HEK293 (cell line): ENCODE measurements at regions not wholly inside any gene's neighbourhood (a gene's known extent, or its start where the extent isn't known, plus 50 kb on each side); places are given as distances from the start of the nearest gene placed in this dataset.

ENCODE experiments used
- CTCF ChIA-PET: fragments of 350-600 bp; formaldehyde crosslinking; extraction: SDS; loops from one replicate; lab custom pipeline; 2021; ENCODE audit warnings: antibody characterized with exemption; lab: Yijun Ruan, JAX
- POLR2A ChIA-PET: fragments of 300-600 bp; formaldehyde crosslinking; extraction: SDS; loops from one replicate; lab custom pipeline; 2020; ENCODE audit warnings: antibody characterized with exemption, inconsistent platforms; lab: Yijun Ruan, JAX
- H3K27ac ChIP-seq: fragments of 200-500 bp; sonication (Bioruptor generic); 2 replicates; pipeline ENCODE4 v1.5.1; 2014; ENCODE audit warnings: low read depth, low read length, control low read depth, inconsistent platforms; ENCODE audit errors: extremely low read depth
- H3K36me3 ChIP-seq, 2 experiments: fragments of 200-500 bp in 1 of 2; sonication (Bioruptor generic) in 1 of 2; 1 replicate in 1 of 2; 2 replicates in 1 of 2; pipeline ENCODE4 v1.5.1; 2014 to 2017; ENCODE audit warnings: inconsistent platforms in 2 of 2, low read length in 2 of 2; ENCODE audit not compliant: control insufficient read depth in 2 of 2, insufficient read depth in 1 of 2
- H3K4me1 ChIP-seq: fragments of 200-500 bp; sonication (Bioruptor generic); 2 replicates; pipeline ENCODE4 v1.5.1; 2014; ENCODE audit warnings: mild to moderate bottlenecking, low read length, inconsistent platforms; ENCODE audit not compliant: control insufficient read depth, insufficient read depth
- H3K4me3 ChIP-seq: 2 replicates; pipeline ENCODE4 v1.5.1; 2011; ENCODE audit warnings: low read depth, mild to moderate bottlenecking, control low read depth, low read length, moderate library complexity
- H3K9me3 ChIP-seq: fragments of 200-500 bp; sonication (Bioruptor generic); 2 replicates; pipeline ENCODE4 v1.5.1; 2014; ENCODE audit warnings: low read depth, low read length, inconsistent platforms; ENCODE audit not compliant: control insufficient read depth, insufficient read depth
- BCL11A ChIP-seq: fragments of 450-650 bp; formaldehyde crosslinking; IDR thresholded peaks from 2 replicates; pipeline ENCODE4 v1.5.1; 2016; ENCODE audit warnings: low read depth, missing biosample characterization, missing genetic modification characterization
- INSM2 ChIP-seq: fragments of 450-650 bp; formaldehyde crosslinking; IDR thresholded peaks from 2 replicates; pipeline ENCODE4 v1.5.1; 2016; ENCODE audit warnings: missing biosample characterization, missing genetic modification characterization
- MEIS1 ChIP-seq: sonication (generic); formaldehyde crosslinking; IDR thresholded peaks from 2 replicates; pipeline ENCODE4 v1.8.1; 2022; ENCODE audit warnings: missing genetic modification reagents, mild to moderate bottlenecking, borderline replicate concordance
- PBX3 ChIP-seq: sonication (generic); formaldehyde crosslinking; IDR thresholded peaks from 2 replicates; pipeline ENCODE4 v1.8.1; 2022; ENCODE audit warnings: mild to moderate bottlenecking, moderate library complexity, missing genetic modification reagents
- PRDM4 ChIP-seq: fragments of 450-650 bp; formaldehyde crosslinking; IDR thresholded peaks from 2 replicates; pipeline ENCODE4 v1.5.1; 2017; ENCODE audit warnings: missing biosample characterization, missing genetic modification characterization
- TRIM28 ChIP-seq: IDR thresholded peaks from 2 replicates; pipeline ENCODE4 v1.6.1; 2011; ENCODE audit warnings: low read length, control low read depth, borderline replicate concordance
- TSHZ1 ChIP-seq: fragments of 450-650 bp; formaldehyde crosslinking; IDR thresholded peaks from 2 replicates; pipeline ENCODE4 v1.5.1; 2016; ENCODE audit warnings: missing biosample characterization, missing genetic modification characterization, borderline replicate concordance
- ZBTB10 ChIP-seq: fragments of 450-650 bp; formaldehyde crosslinking; IDR thresholded peaks from 2 replicates; pipeline ENCODE4 v1.5.1; 2016; ENCODE audit warnings: missing biosample characterization, missing genetic modification characterization
- ZBTB21 ChIP-seq: fragments of 450-650 bp; formaldehyde crosslinking; IDR thresholded peaks from 2 replicates; pipeline ENCODE4 v1.5.1; 2017; ENCODE audit warnings: missing biosample characterization, missing genetic modification characterization
- ZNF146 ChIP-seq: fragments of 450-650 bp; formaldehyde crosslinking; IDR thresholded peaks from 2 replicates; pipeline ENCODE4 v1.5.1; 2016; ENCODE audit warnings: missing biosample characterization, missing genetic modification characterization
- ZNF174 ChIP-seq: fragments of 450-650 bp; formaldehyde crosslinking; IDR thresholded peaks from 2 replicates; pipeline ENCODE4 v1.5.0; 2017; ENCODE audit warnings: missing biosample characterization, mild to moderate bottlenecking, missing genetic modification characterization
- ZNF335 ChIP-seq: fragments of 450-650 bp; formaldehyde crosslinking; conservative IDR thresholded peaks from 2 replicates; pipeline ENCODE4 v1.5.1; 2016; ENCODE audit warnings: missing biosample characterization, missing genetic modification characterization
- ZNF426 ChIP-seq: fragments of 450-650 bp; formaldehyde crosslinking; IDR thresholded peaks from 2 replicates; pipeline ENCODE4 v1.5.1; 2017; ENCODE audit warnings: missing biosample characterization, missing genetic modification characterization, mild to moderate bottlenecking, inconsistent platforms, moderate library complexity
- ZNF488 ChIP-seq: fragments of 450-650 bp; formaldehyde crosslinking; IDR thresholded peaks from 2 replicates; pipeline ENCODE4 v1.5.1; 2016; ENCODE audit warnings: missing biosample characterization, missing genetic modification characterization
- ZNF514 ChIP-seq: fragments of 450-650 bp; formaldehyde crosslinking; IDR thresholded peaks from 2 replicates; pipeline ENCODE4 v1.5.1; 2016; ENCODE audit warnings: missing biosample characterization, missing genetic modification characterization
- ZNF776 ChIP-seq: fragments of 450-650 bp; formaldehyde crosslinking; IDR thresholded peaks from 2 replicates; pipeline ENCODE4 v1.5.0; 2017; ENCODE audit warnings: missing biosample characterization, missing genetic modification characterization, borderline replicate concordance

GRCh38 chr2:107078584-107078983, 192.6 kb upstream of the ST6GAL2 start (continued):
- TF ChIP-seq PRDM4 (tag by site-specific recombination) (no peak), BCL11A (no peak)

GRCh38 chr2:107086497-107086896, 200.5 kb upstream of the ST6GAL2 start:
- Histone ChIP-seq H3K9me3 (no peaks in the 10 kb centered on the region), H3K4me1 (no peaks in the 10 kb centered on the region), H3K36me3 (no peaks in the 10 kb centered on the region)
- ChIA-PET POLR2A (no interaction called here), CTCF (no interaction called here)
- TF ChIP-seq MEIS1 = no peak
- TF ChIP-seq PBX3 (CRISPR knock-in tag) = no peak
- no peak for TF ChIP-seq TRIM28
- no peak for TF ChIP-seq ZNF776 (tag by site-specific recombination)
- no peak for TF ChIP-seq ZBTB21 (tag by site-specific recombination)
- TF ChIP-seq INSM2 (tag by site-specific recombination) = no peak
- no peak for TF ChIP-seq ZNF146
- no peak for TF ChIP-seq TSHZ1 (tag by site-specific recombination)
- no peak for TF ChIP-seq ZNF514 (tag by site-specific recombination)
- TF ChIP-seq ZNF426 (tag by site-specific recombination) = no peak
- no peak for TF ChIP-seq ZBTB10 (tag by site-specific recombination)
- TF ChIP-seq ZNF174 (tag by site-specific recombination) = no peak
- no peak for TF ChIP-seq ZNF488
- TF ChIP-seq ZNF335 (tag by site-specific recombination) = no peak
- TF ChIP-seq, all 188 proteins: peak for 0
- Histone ChIP-seq H3K27ac (no peak overlapping the region), H3K4me3 (no peak overlapping the region)
